Endometrium (tissue), 2 donors: ENCODE measurements at regions not wholly inside any gene's neighbourhood (a gene's known extent, or its start where the extent isn't known, plus 50 kb on each side); places are given as distances from the start of the nearest gene placed in this dataset.
"Not testable (repeated sequence)": the region's sequence is repeated elsewhere in the genome, so short reads cannot be mapped to it uniquely, and the experiment has no call there.

Experiments
- FAIRE-seq: peaks from 2 replicates; lab custom pipeline; 2012; peaks lifted over from hg19 to GRCh38; lab: Jason Lieb, UNC
- donor health status: control.
- donor health status: control.

- FAIRE-seq: not testable (repeated sequence)
Observed at GRCh38 chr20:25987928-25988560, 291.4 kb upstream of the ZNF337 start.

GRCh38 chr20:25987073-25987927 is 290.6 kb upstream of the ZNF337 start:
- FAIRE-seq: no peak

- FAIRE-seq: no peak
Observed at GRCh38 chr20:25985597-25985996, 288.9 kb upstream of the ZNF337 start.

GRCh38 chr20:25984933-25985332 is 288.3 kb upstream of the ZNF337 start:
- FAIRE-seq: no peak

GRCh38 chr20:25982701-25983100 is 286.0 kb upstream of the ZNF337 start:
- FAIRE-seq: not testable (repeated sequence)

GRCh38 chr20:25978450-25979190 is 282.0 kb upstream of the ZNF337 start:
- FAIRE-seq: not testable (repeated sequence)

GRCh38 chr20:25975816-25976215 is 279.2 kb upstream of the ZNF337 start:
- not testable (repeated sequence) for FAIRE-seq

GRCh38 chr20:25965203-25965602 is 268.6 kb upstream of the ZNF337 start:
- FAIRE-seq: not testable (repeated sequence)

GRCh38 chr20:25953876-25954275 is 257.2 kb upstream of the ZNF337 start:
- not testable (repeated sequence) for FAIRE-seq

- FAIRE-seq: not testable (repeated sequence)
Observed at GRCh38 chr20:25935230-25935629, 238.6 kb upstream of the ZNF337 start.

- not testable (repeated sequence) for FAIRE-seq
Observed at GRCh38 chr20:25932806-25933205, 236.2 kb upstream of the ZNF337 start.

GRCh38 chr20:25932170-25932569 is 235.5 kb upstream of the ZNF337 start:
- FAIRE-seq: not testable (repeated sequence)

- FAIRE-seq: not testable (repeated sequence)
Observed at GRCh38 chr20:25902321-25902720, 205.7 kb upstream of the ZNF337 start.

GRCh38 chr20:25898663-25899062 is 202.0 kb upstream of the ZNF337 start:
- not testable (repeated sequence) for FAIRE-seq

GRCh38 chr20:25879096-25879495 is 182.4 kb upstream of the ZNF337 start:
- FAIRE-seq: not testable (repeated sequence)

- FAIRE-seq: not testable (repeated sequence)
Observed at GRCh38 chr20:25868650-25868979, 172.0 kb upstream of the ZNF337 start.

GRCh38 chr20:25867776-25868649 is 171.4 kb upstream of the ZNF337 start:
- no peak for FAIRE-seq

- FAIRE-seq: not testable (repeated sequence)
Observed at GRCh38 chr20:25867015-25867775, 170.5 kb upstream of the ZNF337 start.

- FAIRE-seq: no peak
Observed at GRCh38 chr20:25865715-25866656, 169.3 kb upstream of the ZNF337 start.
